GM10248 (cell line): ENCODE measurements at regions not wholly inside any gene's neighbourhood (a gene's known extent, or its start where the extent isn't known, plus 50 kb on each side); places are given as distances from the start of the nearest gene placed in this dataset.

Experiments used
- CTCF ChIA-PET: fragments of 300-600 bp; sonication (Branson Sonifier 250); formaldehyde crosslinking; extraction: SDS; loops from one replicate; lab custom pipeline; 2021; ENCODE audit warnings: antibody characterized with exemption; lab: Yijun Ruan, JAX
- POLR2A ChIA-PET: fragments of 350-650 bp; sonication (Branson Sonifier 250); formaldehyde crosslinking; extraction: SDS; loops from one replicate; lab custom pipeline; 2020; ENCODE audit warnings: antibody characterized with exemption; lab: Yijun Ruan, JAX
- DNase-seq: peaks from one replicate; pipeline ENCODE4 v3.0.0; 2012; ENCODE audit errors: extremely low spot score
- CTCF ChIP-seq: IDR thresholded peaks from 2 replicates; pipeline ENCODE4 v1.5.1; 2012; ENCODE audit warnings: mild to moderate bottlenecking, low read depth; ENCODE audit errors: extremely low read depth, missing control alignments, control extremely low read depth

DNA sequence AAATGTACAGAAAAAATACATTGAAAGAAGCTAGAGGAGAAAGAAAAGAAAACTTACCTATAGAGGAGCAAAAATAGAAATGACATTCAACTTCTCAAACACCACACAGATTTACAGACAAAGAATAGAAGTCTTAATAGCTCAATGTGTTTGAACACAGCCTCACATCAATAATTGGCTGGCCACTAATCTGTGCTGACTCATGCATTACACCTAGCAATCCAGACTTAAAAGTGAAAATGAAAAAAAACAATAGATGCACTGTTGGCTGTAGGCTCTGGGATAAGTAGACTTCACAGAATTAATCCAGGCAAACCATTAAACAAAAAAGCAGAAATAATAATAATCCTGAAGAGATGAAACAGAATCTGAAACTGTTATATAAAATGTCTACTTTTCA, 961.3 kb upstream of the CELF4 start:
- ChIA-PET POLR2A (no interaction called here), CTCF (interaction anchor here (1.8 kb wide), 1 partner anchor 18 kb away, joined by 3 read pairs; no protein-coding TSS in a partner anchor)
- no peak for DNase-seq
- TF ChIP-seq CTCF = no peak

GRCh38 chr18:38525039-38525438, 959.4 kb upstream of the CELF4 start:
- CTCF ChIA-PET = no interaction called here
- TF ChIP-seq CTCF = no peak
- POLR2A ChIA-PET = no interaction called here
- DNase-seq = no peak

GRCh38 chr18:38520786-38521185, 955.2 kb upstream of the CELF4 start:
- CTCF ChIA-PET = no interaction called here
- TF ChIP-seq CTCF = no peak
- POLR2A ChIA-PET = no interaction called here
- DNase-seq = no peak

DNA sequence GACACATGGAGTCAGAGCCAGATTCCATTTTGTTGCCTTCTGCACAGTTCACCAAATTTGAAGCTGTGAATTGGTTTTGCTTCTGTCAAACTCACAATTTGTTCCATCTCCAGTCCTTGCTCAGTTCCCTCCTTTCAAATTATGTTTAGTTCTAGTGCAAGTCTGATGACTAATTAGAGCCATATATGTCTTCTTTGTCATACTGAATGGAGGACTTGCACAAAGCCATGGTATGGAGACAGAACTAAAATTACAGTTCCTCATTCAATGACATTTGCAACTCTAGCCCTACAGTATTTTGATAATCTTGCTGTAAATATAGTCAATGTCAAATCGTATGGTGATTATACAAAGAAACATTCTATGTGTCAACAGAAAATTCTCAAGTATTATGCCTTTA, 936.9 kb upstream of the CELF4 start:
- CTCF ChIA-PET = interaction anchor here (1.0 to 1.4 kb wide), 3 partner anchors 9 to 14 kb away, joined by 3 to 5 read pairs (median 3); no protein-coding TSS in a partner anchor
- DNase-seq = no peak
- TF ChIP-seq CTCF = no peak
- POLR2A ChIA-PET = no interaction called here

DNA sequence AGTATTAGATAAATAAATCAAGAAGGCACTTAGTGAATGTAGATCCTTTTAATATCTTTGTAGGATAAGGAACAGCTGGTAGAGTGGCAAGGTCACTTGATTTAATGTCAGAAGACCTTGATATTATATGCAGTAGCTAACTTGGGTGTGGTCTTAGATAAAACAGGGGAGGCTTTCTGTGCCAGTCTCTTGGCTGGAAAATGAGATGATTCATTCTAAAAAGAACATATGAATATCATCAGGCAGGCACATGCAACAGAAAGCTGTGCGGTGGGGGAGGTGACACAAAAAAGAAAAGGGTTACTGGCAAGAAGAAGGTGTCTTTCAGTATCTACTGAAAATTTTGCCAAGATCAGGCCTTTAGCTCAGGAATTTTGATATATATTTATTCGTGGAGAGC, 931.7 kb upstream of the CELF4 start:
- DNase-seq = no peak
- TF ChIP-seq CTCF = no peak
- ChIA-PET CTCF (interaction anchor here (1.0 to 1.9 kb wide), 3 partner anchors 12 to 49 kb away, joined by 3 to 5 read pairs (median 3); no protein-coding TSS in a partner anchor), POLR2A (no interaction called here)

DNA sequence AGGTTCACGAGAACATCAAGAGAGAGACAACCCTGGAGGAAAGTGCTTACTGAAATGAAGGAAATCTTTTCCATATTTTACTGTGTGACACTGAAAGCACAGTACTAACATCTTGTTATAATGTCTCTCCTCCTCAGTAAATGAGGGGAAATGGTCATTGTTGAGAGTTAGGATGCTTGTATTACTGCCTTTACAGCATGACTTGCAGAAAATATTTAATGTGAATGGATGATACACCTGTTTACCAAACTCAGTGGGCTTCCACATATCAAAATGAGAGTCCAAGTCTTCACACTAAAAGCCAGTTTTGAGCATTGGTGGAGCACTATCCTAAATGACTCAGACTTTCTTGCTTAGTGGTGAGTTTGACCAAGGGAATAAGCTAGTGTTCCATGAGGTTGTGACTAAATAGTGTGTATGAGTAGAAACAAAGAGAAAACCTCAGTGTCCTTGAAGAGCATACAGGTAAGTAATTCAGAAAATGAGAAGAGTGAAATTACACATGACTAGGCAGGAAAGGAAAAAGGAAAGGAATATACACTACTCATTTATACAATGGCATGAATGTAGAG, 930.7 kb upstream of the CELF4 start:
- ChIA-PET POLR2A (no interaction called here), CTCF (interaction anchor here (1.0 to 1.9 kb wide), 2 partner anchors 13 to 50 kb away, joined by 3 to 5 read pairs; no protein-coding TSS in a partner anchor)
- TF ChIP-seq CTCF = no peak
- DNase-seq = no peak

GRCh38 chr18:38494065-38494464, 928.5 kb upstream of the CELF4 start:
- ChIA-PET POLR2A (no interaction called here), CTCF (interaction anchor here (0.9 to 1.6 kb wide), 3 partner anchors 9 to 20 kb away, joined by 3 to 5 read pairs (median 3); no protein-coding TSS in a partner anchor)
- DNase-seq = no peak
- no peak for TF ChIP-seq CTCF
